Adrenal gland (tissue), 9 donors: ENCODE measurements at regions not wholly inside any gene's neighbourhood (a gene's known extent, or its start where the extent isn't known, plus 50 kb on each side); places are given as distances from the start of the nearest gene placed in this dataset.
"Not testable (repeated sequence)": the region's sequence is repeated elsewhere in the genome, so short reads cannot be mapped to it uniquely, and the experiment has no call there.

Experiments used
- DNase-seq, 7 donors: peaks; one replicate each; pipeline ENCODE4 v3.0.0-alpha.2; 2019 to 2020
- H3K27ac ChIP-seq, 5 donors: fragments of 200-600 bp; sonication (generic) in 4 of 5; 1 replicate in 3 of 5; 2 replicates in 2 of 5; pipeline versions ENCODE4 v1.5.1 to v1.8.0; 2016 to 2020; ENCODE audit warnings: mild to moderate bottlenecking in 1 of 5
- H3K27me3 ChIP-seq: fragments of 200-600 bp; 2 replicates; pipeline ENCODE4 v1.8.0; 2021
- H3K36me3 ChIP-seq, 2 donors: fragments of 200-600 bp; replicated peaks in 1 of 2; 1 replicate in 1 of 2; 2 replicates in 1 of 2; pipeline versions ENCODE4 v1.5.1 to v1.8.0; 2018 to 2022
- H3K4me1 ChIP-seq, 2 donors: fragments of 200-600 bp; replicated peaks in 1 of 2; 1 replicate in 1 of 2; 2 replicates in 1 of 2; pipeline versions ENCODE4 v1.5.1 to v1.8.0; 2018 to 2021
- H3K4me3 ChIP-seq, 4 donors: fragments of 200-600 bp; sonication (generic) in 3 of 4; one replicate each; pipeline ENCODE4 v1.5.1; 2016 to 2018
- H3K9me3 ChIP-seq, 3 donors: fragments of 200-600 bp; sonication (generic) in 1 of 3; replicated peaks in 1 of 3; 1 replicate in 2 of 3; 2 replicates in 1 of 3; pipeline versions ENCODE4 v1.5.1 to v1.8.0; 2016 to 2021
- CTCF ChIP-seq, 6 experiments: fragments of 450-650 bp in 4 of 6; fragments of 200-600 bp in 2 of 6; sonication (generic) in 1 of 6; IDR thresholded peaks; 1 replicate in 5 of 6; 2 replicates in 1 of 6; pipeline versions ENCODE4 v1.5.1 to v1.8.0; 2016 to 2021; ENCODE audit warnings: antibody characterized with exemption in 6 of 6, mild to moderate bottlenecking in 2 of 6, moderate library complexity in 1 of 6
- POLR2A ChIP-seq, 2 donors: fragments of 450-650 bp; IDR thresholded peaks; one replicate each; pipeline ENCODE4 v1.6.1; 2017; ENCODE audit warnings: antibody characterized with exemption in 2 of 2, mild to moderate bottlenecking in 2 of 2, moderate library complexity in 1 of 2
- WGBS, 4 donors: extraction: QIAGEN DNeasy Blood & Tissue Kit in 2 of 4; methylation state at CpG; one replicate each; pipeline versions ENCODE4 v1.1.5 to v1.1.7; 2013 to 2017; 5-methylcytosine and 5-hydroxymethylcytosine counted together
- intact Hi-C, 2 donors: fragments of 100-400 bp; cut with DNase I; formaldehyde crosslinking; loops; one replicate each; pipeline versions ENCODE4 v1.14.1 to v1.15.0; 2022 to 2023
- donor health status: healthy with polysubstance abuse.
- donor health status: Bipolar disorder and iron deficiency.
- donor health status: DM: yes; HTN: yes; CAD: no.
- donor health status: DM: no; HTN: no; CAD: no.
- donor health status: DM: no; HTN: no; CAD: no.

- H3K4me1 ChIP-seq: no peaks in the 10 kb centered on the region
- H3K4me3 ChIP-seq: no peak overlapping the region
- TF ChIP-seq CTCF (IDR thresholded peaks at IDR 0.05): no peak
- no peak for TF ChIP-seq POLR2A (IDR thresholded peaks at IDR 0.05)
- no peaks in the 10 kb centered on the region for H3K27me3 ChIP-seq
- intact Hi-C loops: no loop called here
- no peak overlapping the region for H3K27ac ChIP-seq
- DNase-seq: no peak
- WGBS, 4 donors: 55 to 64% (median 57%) methylated on average over 2 of the region's 2 CpGs
- H3K9me3 ChIP-seq: no peaks in the 10 kb centered on the region
- no peaks in the 10 kb centered on the region for H3K36me3 ChIP-seq
Observed at GRCh38 chr7:19964246-19964645, 190.8 kb upstream of the TMEM196 start.

- DNase-seq: no peak
- TF ChIP-seq POLR2A (IDR thresholded peaks at IDR 0.05) (no peak), CTCF (IDR thresholded peaks at IDR 0.05) (no peak)
- intact Hi-C loops: no loop called here
- no peak overlapping the region for H3K27ac ChIP-seq
- no peaks in the 10 kb centered on the region for H3K27me3 ChIP-seq
- no peaks in the 10 kb centered on the region for H3K36me3 ChIP-seq
- H3K4me1 ChIP-seq: peaks cover 0 to 2% of the 10 kb centered on the region in 2 donors
- no peaks in the 10 kb centered on the region for H3K9me3 ChIP-seq
- WGBS, 4 donors: 68 to 83% (median 78%) methylated on average over 1 of the region's 1 CpG
- no peak overlapping the region for H3K4me3 ChIP-seq
Observed at GRCh38 chr7:19963695-19964094, 190.3 kb upstream of the TMEM196 start.

GRCh38 chr7:19958309-19958896 is 185.0 kb upstream of the TMEM196 start:
- Histone ChIP-seq H3K27ac (peak overlapping the region in 2 of 5 donors; percentile 10 to 64), H3K9me3 (no peaks in the 10 kb centered on the region), H3K4me3 (no peak overlapping the region), H3K27me3 (no peaks in the 10 kb centered on the region), H3K4me1 (peaks cover 5 to 9% of the 10 kb centered on the region in 2 donors), H3K36me3 (no peaks in the 10 kb centered on the region)
- TF ChIP-seq CTCF (IDR thresholded peaks at IDR 0.05): peak in 2 of 6 experiments; percentile 18 to 31
- no peak for TF ChIP-seq POLR2A (IDR thresholded peaks at IDR 0.05)
- intact Hi-C loops: no loop called here
- DNase-seq: no peak
- WGBS, 4 donors: 75 to 83% (median 78%) methylated on average over 3 of the region's 3 CpGs

GRCh38 chr7:19957664-19958063 is 184.2 kb upstream of the TMEM196 start:
- no peak for DNase-seq
- 40 to 90% (median 77%) methylated on average over 1 of the region's 1 CpG for whole genome bisulfite sequencing, 4 donors
- no peaks in the 10 kb centered on the region for H3K27me3 ChIP-seq
- no peaks in the 10 kb centered on the region for H3K9me3 ChIP-seq
- no peak overlapping the region for H3K4me3 ChIP-seq
- no peaks in the 10 kb centered on the region for H3K36me3 ChIP-seq
- peak overlapping the region in 2 of 5 donors; percentile 10 to 64 for H3K27ac ChIP-seq
- TF ChIP-seq POLR2A (IDR thresholded peaks at IDR 0.05) (no peak), CTCF (IDR thresholded peaks at IDR 0.05) (no peak)
- peaks cover 5 to 9% of the 10 kb centered on the region in 2 donors for H3K4me1 ChIP-seq
- intact Hi-C loops: no loop called here

DNA sequence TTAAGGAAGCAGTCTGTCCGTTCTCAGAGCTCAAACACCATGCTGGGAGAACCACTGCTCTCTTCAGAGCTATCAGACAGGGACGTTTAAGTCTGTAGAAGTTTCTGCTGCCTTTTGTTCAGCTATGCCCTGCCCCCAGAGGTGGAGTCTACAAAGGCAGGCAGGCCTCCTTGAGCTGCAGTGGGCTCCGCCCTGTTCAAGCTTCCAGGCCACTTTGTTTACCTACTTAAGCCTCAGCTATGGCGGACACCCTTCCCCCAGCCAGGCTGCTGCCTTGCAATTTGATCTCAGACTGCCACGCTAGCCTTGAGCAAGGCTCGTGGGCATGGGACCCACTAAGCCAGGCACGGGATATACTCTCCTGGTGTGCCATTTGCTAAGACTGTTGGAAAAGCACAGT is 180.7 kb upstream of the TMEM196 start:
- H3K4me3 ChIP-seq, H3K27ac ChIP-seq, DNase-seq, H3K9me3 ChIP-seq, H3K27me3 ChIP-seq, intact Hi-C loops, H3K36me3 ChIP-seq, H3K4me1 ChIP-seq: not testable (repeated sequence)
- 67 to 79% (median 72%) methylated on average over 4 to 7 of the region's 7 CpGs for WGBS, 4 donors

GRCh38 chr7:19953411-19953810 is 180.0 kb upstream of the TMEM196 start:
- WGBS, 4 donors: 90 to 95% (median 92%) methylated on average over 5 of the region's 5 CpGs
- DNase-seq, H3K36me3 ChIP-seq, H3K4me3 ChIP-seq, intact Hi-C loops, H3K27ac ChIP-seq, H3K27me3 ChIP-seq, H3K4me1 ChIP-seq, H3K9me3 ChIP-seq: not testable (repeated sequence)
